AG04450 (cell line): ENCODE measurements at regions not wholly inside any gene's neighbourhood (a gene's known extent, or its start where the extent isn't known, plus 50 kb on each side); places are given as distances from the start of the nearest gene placed in this dataset.

Experiments
- CTCF ChIA-PET: fragments of 300-600, 350-600 bp; formaldehyde crosslinking; extraction: SDS; loops from one replicate; lab custom pipeline; 2022; ENCODE audit warnings: antibody characterized with exemption, inconsistent platforms; lab: Charles Lee
- POLR2A ChIA-PET: fragments of 350-600 bp; formaldehyde crosslinking; extraction: SDS; loops from one replicate; lab custom pipeline; 2021; ENCODE audit warnings: antibody characterized with exemption, inconsistent platforms; lab: Yijun Ruan, JAX
- DNase-seq: peaks from one replicate; pipeline ENCODE4 v3.0.0-alpha.2; 2011; ENCODE audit warnings: low read depth, low spot score
- H3K27ac ChIP-seq: one replicate; pipeline ENCODE4 v1.5.1; 2012; ENCODE audit warnings: low read depth, low read length, control low read depth
- H3K27me3 ChIP-seq: one replicate; pipeline ENCODE4 v1.6.0; 2012; ENCODE audit warnings: low read length; ENCODE audit not compliant: control insufficient read depth, insufficient read depth
- H3K4me3 ChIP-seq: 2 replicates; pipeline ENCODE4 v1.5.1; 2011; ENCODE audit warnings: mild to moderate bottlenecking, low read depth, low read length, control low read depth
- H3K9me3 ChIP-seq: 2 replicates; pipeline ENCODE4 v1.5.1; 2012; ENCODE audit warnings: low read length; ENCODE audit not compliant: control insufficient read depth, insufficient read depth
- TF ChIP-seq, protein P1 (sequence below): IDR thresholded peaks from 2 replicates; pipeline ENCODE4 v1.5.1; 2011; ENCODE audit warnings: low read depth, low read length, control low read depth, inconsistent platforms

GRCh38 chr7:73940701-73941238 lies 79.8 kb downstream of the TMEM270 start:
- CTCF ChIA-PET: no interaction called here
- TF ChIP-seq, protein P1, sequence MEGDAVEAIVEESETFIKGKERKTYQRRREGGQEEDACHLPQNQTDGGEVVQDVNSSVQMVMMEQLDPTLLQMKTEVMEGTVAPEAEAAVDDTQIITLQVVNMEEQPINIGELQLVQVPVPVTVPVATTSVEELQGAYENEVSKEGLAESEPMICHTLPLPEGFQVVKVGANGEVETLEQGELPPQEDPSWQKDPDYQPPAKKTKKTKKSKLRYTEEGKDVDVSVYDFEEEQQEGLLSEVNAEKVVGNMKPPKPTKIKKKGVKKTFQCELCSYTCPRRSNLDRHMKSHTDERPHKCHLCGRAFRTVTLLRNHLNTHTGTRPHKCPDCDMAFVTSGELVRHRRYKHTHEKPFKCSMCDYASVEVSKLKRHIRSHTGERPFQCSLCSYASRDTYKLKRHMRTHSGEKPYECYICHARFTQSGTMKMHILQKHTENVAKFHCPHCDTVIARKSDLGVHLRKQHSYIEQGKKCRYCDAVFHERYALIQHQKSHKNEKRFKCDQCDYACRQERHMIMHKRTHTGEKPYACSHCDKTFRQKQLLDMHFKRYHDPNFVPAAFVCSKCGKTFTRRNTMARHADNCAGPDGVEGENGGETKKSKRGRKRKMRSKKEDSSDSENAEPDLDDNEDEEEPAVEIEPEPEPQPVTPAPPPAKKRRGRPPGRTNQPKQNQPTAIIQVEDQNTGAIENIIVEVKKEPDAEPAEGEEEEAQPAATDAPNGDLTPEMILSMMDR: no peak
- H3K27me3 ChIP-seq: peaks cover 3% of the 10 kb centered on the region
- no peak overlapping the region for H3K4me3 ChIP-seq
- no peak overlapping the region for H3K27ac ChIP-seq
- H3K9me3 ChIP-seq: no peaks in the 10 kb centered on the region
- POLR2A ChIA-PET: no interaction called here
- no peak for DNase-seq

DNA sequence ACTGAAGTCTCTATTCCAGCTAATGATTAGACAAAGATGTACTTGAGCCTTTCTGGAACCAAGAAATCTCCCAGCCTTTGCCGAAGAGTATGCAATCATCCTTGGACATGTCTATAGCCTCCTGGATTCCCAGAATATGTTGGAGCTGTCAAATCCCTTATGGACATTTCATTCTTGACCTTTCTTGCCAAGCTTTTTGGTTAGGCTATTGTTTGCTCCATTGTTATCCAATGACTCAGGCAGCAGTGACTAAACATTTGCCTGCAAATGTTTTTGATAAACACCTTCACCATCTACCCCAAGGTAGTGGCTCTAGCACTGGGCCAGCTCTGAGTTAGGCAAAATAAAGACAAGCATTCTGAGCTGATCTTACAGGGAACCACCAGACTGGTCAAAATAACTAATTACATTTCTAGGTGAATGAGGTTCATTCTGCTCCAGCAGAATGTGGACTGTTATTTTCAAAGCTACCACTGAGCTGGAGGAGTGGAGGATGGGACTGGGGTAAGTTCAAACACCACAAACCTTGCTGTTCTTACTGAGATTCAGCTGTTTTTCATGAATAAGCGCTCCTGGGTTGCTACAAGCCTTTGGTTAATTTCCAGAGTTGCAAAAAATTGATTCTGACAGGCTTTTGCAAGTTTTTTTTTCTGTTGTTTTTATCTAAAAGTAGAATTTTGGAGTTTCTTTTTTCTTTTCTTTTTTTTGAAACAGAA lies 81.0 kb downstream of the TMEM270 start:
- POLR2A ChIA-PET: interaction anchor here (0.6 kb wide), 1 partner anchor 79 kb away, joined by 4 read pairs; no protein-coding TSS in a partner anchor
- H3K4me3 ChIP-seq: no peak overlapping the region
- no peak for DNase-seq
- CTCF ChIA-PET: interaction anchor here (0.5 kb wide), 1 partner anchor 187 kb away, joined by 3 read pairs; no protein-coding TSS in a partner anchor
- TF ChIP-seq, protein P1: no peak
- H3K27ac ChIP-seq: no peak overlapping the region
- H3K27me3 ChIP-seq: peaks cover 3% of the 10 kb centered on the region
- H3K9me3 ChIP-seq: no peaks in the 10 kb centered on the region

DNA sequence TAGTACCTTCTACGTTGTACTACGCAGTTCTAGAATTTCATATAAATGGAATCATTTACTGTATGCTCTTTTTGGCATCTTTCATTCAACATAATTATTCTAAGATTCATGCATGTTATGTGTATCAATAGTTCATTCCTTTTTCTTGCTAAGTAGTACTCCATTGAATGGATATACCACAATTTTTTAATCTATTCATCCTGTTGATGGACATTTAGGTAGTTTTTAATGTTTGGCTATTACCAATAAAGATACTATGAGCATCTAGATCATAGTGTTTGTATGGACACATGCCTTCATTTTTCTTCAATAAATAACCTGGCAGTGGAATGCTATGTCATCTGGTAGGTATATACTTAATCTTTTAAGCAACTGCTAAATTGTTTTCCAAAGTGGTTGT lies 83.0 kb upstream of the ELN start:
- H3K4me3 ChIP-seq: no peak overlapping the region
- no peak for DNase-seq
- TF ChIP-seq, protein P1: no peak
- no peak overlapping the region for H3K27ac ChIP-seq
- ChIA-PET CTCF (no interaction called here), POLR2A (no interaction called here)
- H3K27me3 ChIP-seq: peaks cover 3% of the 10 kb centered on the region
- peaks cover 4% of the 10 kb centered on the region; the same call in 1 of the 2 replicates for H3K9me3 ChIP-seq

DNA sequence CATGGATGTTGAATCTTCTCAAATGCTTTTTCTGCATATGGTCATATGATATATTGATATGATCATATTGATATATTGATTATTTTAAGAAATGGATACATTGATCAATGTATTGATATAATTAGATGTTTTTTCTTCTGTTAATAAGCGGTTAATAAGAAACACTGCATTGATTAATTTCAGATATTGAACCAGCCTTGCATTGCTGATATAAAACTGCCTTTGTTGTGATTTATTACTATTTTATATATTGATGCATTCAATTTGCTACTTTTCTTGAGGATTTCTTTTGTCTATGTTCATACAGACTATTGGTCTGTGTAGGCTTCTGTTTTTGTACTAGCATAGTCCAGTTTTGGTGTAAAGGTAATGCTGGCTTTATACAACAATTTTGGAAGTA lies 79.7 kb upstream of the ELN start:
- POLR2A ChIA-PET: no interaction called here
- no peak for DNase-seq
- Histone ChIP-seq H3K9me3 (peaks cover 4% of the 10 kb centered on the region; the same call in 1 of the 2 replicates), H3K27me3 (peaks cover 2% of the 10 kb centered on the region), H3K27ac (no peak overlapping the region), H3K4me3 (no peak overlapping the region)
- TF ChIP-seq, protein P1: no peak
- CTCF ChIA-PET: no interaction called here

DNA sequence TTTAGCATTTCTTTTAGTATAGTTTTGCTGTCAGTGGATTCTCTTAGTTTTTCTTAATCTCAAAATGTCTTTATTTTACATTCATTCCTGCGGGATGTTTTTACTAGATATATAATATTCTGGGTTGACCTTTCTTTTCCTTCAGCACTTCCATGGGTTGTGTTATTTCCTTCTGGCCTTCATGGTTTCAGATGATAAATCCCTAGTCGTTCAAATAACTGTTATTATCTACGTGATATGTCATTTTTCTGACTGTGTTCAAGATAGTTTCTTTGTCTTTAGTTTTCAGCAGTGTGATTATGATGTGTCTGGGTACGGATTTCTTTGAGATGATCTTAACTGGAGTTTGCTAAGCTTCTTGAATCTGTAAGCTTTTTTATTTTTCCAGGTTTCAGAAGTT lies 75.7 kb upstream of the ELN start:
- ChIA-PET POLR2A (no interaction called here), CTCF (interaction anchor here (0.9 to 1.1 kb wide), 3 partner anchors 27 to 107 kb away, joined by 3 to 4 read pairs (median 3); no protein-coding TSS in a partner anchor)
- TF ChIP-seq, protein P1: no peak
- H3K27ac ChIP-seq: no peak overlapping the region
- H3K4me3 ChIP-seq: no peak overlapping the region
- peaks cover 8% of the 10 kb centered on the region for H3K27me3 ChIP-seq
- no peak for DNase-seq
- peaks cover 3% of the 10 kb centered on the region; the same call in 1 of the 2 replicates for H3K9me3 ChIP-seq
